A549 (cell line): ENCODE measurements at regions not wholly inside any gene's neighbourhood (a gene's known extent, or its start where the extent isn't known, plus 50 kb on each side); places are given as distances from the start of the nearest gene placed in this dataset.

Source experiments
- ATAC-seq, 2 experiments: fragments of 200-7000 bp in 1 of 2; fragments of >200 bp in 1 of 2; cut with Nextera tagmentation in 1 of 2; cut with Tn5 transposase in 1 of 2; 3 replicates each; pipeline versions ENCODE4 v1.8.0 to v1.9.1; 2018 to 2020; ENCODE audit warnings: mild to moderate bottlenecking in 1 of 2, moderate library complexity in 1 of 2
- CTCF ChIA-PET: fragments of 300-600 bp; sonication (Branson Sonifier 250); formaldehyde crosslinking; extraction: SDS; loops from one replicate; lab custom pipeline; 2021; ENCODE audit warnings: antibody characterized with exemption, inconsistent platforms; lab: Yijun Ruan, JAX
- POLR2A ChIA-PET: fragments of 350-600 bp; formaldehyde crosslinking; extraction: SDS; loops from one replicate; lab custom pipeline; 2021; ENCODE audit warnings: antibody characterized with exemption, inconsistent platforms; lab: Yijun Ruan, JAX
- DNase-seq, 2 experiments: peaks; one replicate each; pipeline versions ENCODE4 v3.0.0 to v3.0.0-alpha.2; 2011 to 2016; ENCODE audit warnings: low read depth in 1 of 2, low spot score in 1 of 2
- FAIRE-seq: peaks from 2 replicates; lab custom pipeline; 2011; peaks lifted over from hg19 to GRCh38; lab: Jason Lieb, UNC
- H3K27ac ChIP-seq, 2 experiments: fragments of >200 bp; sonication (Bioruptor Twin); formaldehyde crosslinking; 3 replicates each; pipeline ENCODE4 v1.5.1; 2016 to 2017
- H3K4me1 ChIP-seq: fragments of >200 bp; sonication (Bioruptor Twin); formaldehyde crosslinking; 3 replicates; pipeline ENCODE4 v1.6.1; 2016
- H3K4me2 ChIP-seq: fragments of >200 bp; sonication (Bioruptor Twin); formaldehyde crosslinking; 3 replicates; pipeline ENCODE4 v1.6.1; 2016
- H3K4me3 ChIP-seq: fragments of >200 bp; sonication (Bioruptor Twin); formaldehyde crosslinking; 3 replicates; pipeline ENCODE4 v1.5.1; 2016
- H3K9me3 ChIP-seq: fragments of >200 bp; sonication (Bioruptor Twin); formaldehyde crosslinking; 3 replicates; pipeline ENCODE4 v1.6.1; 2016
- BHLHE40 ChIP-seq: IDR thresholded peaks from 2 replicates; pipeline ENCODE4 v1.6.1; 2012; ENCODE audit warnings: low read depth, low read length, inconsistent platforms
- CHD4 ChIP-seq: fragments of 200-600 bp; sonication (generic); IDR thresholded peaks from 2 replicates; pipeline ENCODE4 v1.6.1; 2016; ENCODE audit warnings: antibody characterized with exemption, mild to moderate bottlenecking, borderline replicate concordance
- EP300 ChIP-seq, 2 experiments: fragments of >200 bp; sonication (Bioruptor Twin); formaldehyde crosslinking; IDR thresholded peaks; 2 replicates in 1 of 2; 3 replicates in 1 of 2; pipeline ENCODE4 v1.6.1; 2016 to 2017
- ESRRA ChIP-seq: fragments of 150-350 bp; IDR thresholded peaks from 2 replicates; pipeline ENCODE4 v1.6.1; 2014; ENCODE audit warnings: mild to moderate bottlenecking, low read length, borderline replicate concordance
- FOXS1 ChIP-seq: fragments of 250-450 bp; sonication (Bioruptor Pico); IDR thresholded peaks from 2 replicates; pipeline ENCODE4 v1.5.0; 2020; ENCODE audit warnings: mild to moderate bottlenecking, moderate library complexity
- HDAC2 ChIP-seq: fragments of 200-600 bp; sonication (generic); IDR thresholded peaks from 2 replicates; pipeline ENCODE4 v1.6.1; 2016
- HOXB13 ChIP-seq: fragments of 250-450 bp; sonication (Bioruptor Pico); IDR thresholded peaks from 2 replicates; pipeline ENCODE4 v1.5.0; 2020; ENCODE audit warnings: low read depth, mild to moderate bottlenecking, moderate library complexity
- HOXB5 ChIP-seq: fragments of 250-450 bp; sonication (Bioruptor Pico); IDR thresholded peaks from 2 replicates; pipeline ENCODE4 v1.5.0; 2020; ENCODE audit warnings: mild to moderate bottlenecking, moderate library complexity
- JUN ChIP-seq, 2 experiments: fragments of >200 bp; sonication (Bioruptor Twin); formaldehyde crosslinking; IDR thresholded peaks; 2 replicates in 1 of 2; 3 replicates in 1 of 2; pipeline ENCODE4 v1.6.1; 2016 to 2017
- KDM5A ChIP-seq: fragments of 200-600 bp; sonication (generic); IDR thresholded peaks from 2 replicates; pipeline ENCODE4 v1.6.1; 2016; ENCODE audit warnings: antibody characterized with exemption, mild to moderate bottlenecking
- MAFK ChIP-seq: fragments of 450-650 bp; IDR thresholded peaks from 2 replicates; pipeline ENCODE4 v1.6.1; 2014; ENCODE audit not compliant: partially characterized antibody
- MAZ ChIP-seq: fragments of 150-350 bp; IDR thresholded peaks from 2 replicates; pipeline ENCODE4 v1.6.1; 2014; ENCODE audit warnings: antibody characterized with exemption, low read depth, low read length, borderline replicate concordance
- MYC ChIP-seq: IDR thresholded peaks from 2 replicates; pipeline ENCODE4 v1.6.1; 2012; ENCODE audit warnings: mild to moderate bottlenecking, inconsistent platforms, low read length, improper control_type of control experiment, borderline replicate concordance
- NFE2L2 ChIP-seq: fragments of 150-350 bp; conservative IDR thresholded peaks from 2 replicates; pipeline ENCODE4 v1.6.1; 2014; ENCODE audit warnings: low read length
- NPAS2 ChIP-seq: fragments of 250-450 bp; sonication (Bioruptor Pico); IDR thresholded peaks from 2 replicates; pipeline ENCODE4 v1.8.0; 2022; ENCODE audit warnings: mild to moderate bottlenecking, moderate library complexity, borderline replicate concordance
- NR3C1 ChIP-seq: fragments of >200 bp; sonication (Bioruptor Twin); formaldehyde crosslinking; IDR thresholded peaks from 3 replicates; pipeline ENCODE4 v1.6.1; 2017
- PHF8 ChIP-seq: fragments of 200-600 bp; sonication (generic); IDR thresholded peaks from 2 replicates; pipeline ENCODE4 v1.6.1; 2016; ENCODE audit warnings: low read depth, mild to moderate bottlenecking, antibody characterized with exemption, moderate library complexity, borderline replicate concordance
- POLR2A ChIP-seq: IDR thresholded peaks from 2 replicates; pipeline ENCODE4 v1.6.1; 2012; ENCODE audit warnings: mild to moderate bottlenecking, low read length
- RCOR1 ChIP-seq: fragments of 150-350 bp; IDR thresholded peaks from 2 replicates; pipeline ENCODE4 v1.6.1; 2014; ENCODE audit warnings: antibody characterized with exemption, low read length, low read depth
- RFX5 ChIP-seq: fragments of 450-650 bp; IDR thresholded peaks from 2 replicates; pipeline ENCODE4 v1.7.1; 2014; ENCODE audit warnings: antibody characterized with exemption, mild to moderate bottlenecking, moderate library complexity
- RNF2 ChIP-seq: fragments of 200-600 bp; sonication (generic); IDR thresholded peaks from 2 replicates; pipeline ENCODE4 v1.6.1; 2016; ENCODE audit warnings: low read depth, mild to moderate bottlenecking, antibody characterized with exemption, moderate library complexity, borderline replicate concordance
- SMC3 ChIP-seq: fragments of >200 bp; sonication (Bioruptor Twin); formaldehyde crosslinking; IDR thresholded peaks from 3 replicates; pipeline ENCODE4 v1.6.1; 2018; ENCODE audit warnings: inconsistent platforms
- SREBF2 ChIP-seq: fragments of 450-650 bp; IDR thresholded peaks from 2 replicates; pipeline ENCODE4 v1.6.1; 2014; ENCODE audit warnings: mild to moderate bottlenecking, moderate library complexity
- TFCP2L1 ChIP-seq: fragments of 250-450 bp; sonication (Bioruptor Pico); IDR thresholded peaks from 2 replicates; pipeline ENCODE4 v1.5.0; 2021; ENCODE audit warnings: mild to moderate bottlenecking
- TP53 ChIP-seq: fragments of 250-450 bp; sonication (Bioruptor Pico); IDR thresholded peaks from 2 replicates; pipeline ENCODE4 v1.5.0; 2021; ENCODE audit warnings: mild to moderate bottlenecking, moderate library complexity
- ZC3H11A ChIP-seq: fragments of 450-650 bp; IDR thresholded peaks from 2 replicates; pipeline ENCODE4 v1.6.1; 2014; ENCODE audit warnings: antibody characterized with exemption, mild to moderate bottlenecking
- ZNF302 ChIP-seq: fragments of 250-450 bp; sonication (Bioruptor Pico); IDR thresholded peaks from 2 replicates; pipeline ENCODE4 v1.9.0; 2021; ENCODE audit warnings: inconsistent platforms, mild to moderate bottlenecking, moderate library complexity
- TF ChIP-seq, protein P1 (sequence below): fragments of >200 bp; sonication (Bioruptor Twin); formaldehyde crosslinking; IDR thresholded peaks from 3 replicates; pipeline ENCODE4 v1.6.1; 2016
- TF ChIP-seq, protein P2 (sequence below): IDR thresholded peaks from 2 replicates; pipeline ENCODE4 v1.6.1; 2012; ENCODE audit warnings: low read depth, borderline replicate concordance
- TF ChIP-seq, protein P3 (sequence below): fragments of 450-650 bp; IDR thresholded peaks from 2 replicates; pipeline ENCODE4 v1.6.1; 2014; ENCODE audit warnings: antibody characterized with exemption
- TF ChIP-seq, protein P4 (sequence below): fragments of 150-350 bp; IDR thresholded peaks from 2 replicates; pipeline ENCODE4 v1.6.1; 2014; ENCODE audit warnings: low read depth, mild to moderate bottlenecking, low read length
- TF ChIP-seq, protein P5 (sequence below): fragments of >200 bp; sonication (Bioruptor Twin); formaldehyde crosslinking; IDR thresholded peaks from 3 replicates; pipeline ENCODE4 v1.5.1; 2016

DNA sequence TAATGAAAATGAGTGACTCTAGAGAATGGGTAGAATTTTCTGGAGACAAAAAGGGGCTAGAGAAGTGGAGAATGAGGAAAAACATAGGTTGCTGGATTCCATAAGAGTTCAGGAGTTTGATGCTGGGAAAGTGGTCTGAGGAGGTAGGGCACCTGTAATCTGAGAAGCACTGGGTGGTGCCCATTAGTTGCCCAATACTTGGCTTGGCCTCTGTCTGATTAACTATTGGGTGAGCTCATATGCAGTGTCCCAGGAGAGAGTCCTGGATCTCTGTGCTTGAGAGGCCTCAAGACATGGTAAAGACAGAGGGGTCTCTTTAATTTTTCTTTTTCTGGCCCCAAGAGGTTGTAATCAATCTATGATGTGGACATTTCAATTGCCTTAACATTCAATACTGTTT is 390.1 kb downstream of the TDRD3 start:
- H3K4me3 ChIP-seq: no peak overlapping the region
- ATAC-seq (no peak), FAIRE-seq (no peak), DNase-seq (no peak)
- H3K4me1 ChIP-seq: no peaks in the 10 kb centered on the region
- POLR2A ChIA-PET: no interaction called here
- H3K9me3 ChIP-seq: no peaks in the 10 kb centered on the region
- H3K27ac ChIP-seq: no peak overlapping the region
- no peak overlapping the region for H3K4me2 ChIP-seq
- CTCF ChIA-PET: no interaction called here
- no peak for TF ChIP-seq MAFK
- TF ChIP-seq, protein P1, sequence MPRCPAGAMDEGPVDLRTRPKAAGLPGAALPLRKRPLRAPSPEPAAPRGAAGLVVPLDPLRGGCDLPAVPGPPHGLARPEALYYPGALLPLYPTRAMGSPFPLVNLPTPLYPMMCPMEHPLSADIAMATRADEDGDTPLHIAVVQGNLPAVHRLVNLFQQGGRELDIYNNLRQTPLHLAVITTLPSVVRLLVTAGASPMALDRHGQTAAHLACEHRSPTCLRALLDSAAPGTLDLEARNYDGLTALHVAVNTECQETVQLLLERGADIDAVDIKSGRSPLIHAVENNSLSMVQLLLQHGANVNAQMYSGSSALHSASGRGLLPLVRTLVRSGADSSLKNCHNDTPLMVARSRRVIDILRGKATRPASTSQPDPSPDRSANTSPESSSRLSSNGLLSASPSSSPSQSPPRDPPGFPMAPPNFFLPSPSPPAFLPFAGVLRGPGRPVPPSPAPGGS: no peak
- TF ChIP-seq, protein P2, sequence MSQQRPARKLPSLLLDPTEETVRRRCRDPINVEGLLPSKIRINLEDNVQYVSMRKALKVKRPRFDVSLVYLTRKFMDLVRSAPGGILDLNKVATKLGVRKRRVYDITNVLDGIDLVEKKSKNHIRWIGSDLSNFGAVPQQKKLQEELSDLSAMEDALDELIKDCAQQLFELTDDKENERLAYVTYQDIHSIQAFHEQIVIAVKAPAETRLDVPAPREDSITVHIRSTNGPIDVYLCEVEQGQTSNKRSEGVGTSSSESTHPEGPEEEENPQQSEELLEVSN: no peak
- no peak for TF ChIP-seq ZC3H11A
- no peak for TF ChIP-seq HOXB5 (CRISPR knock-in tag)
- no peak for TF ChIP-seq POLR2A
- no peak for TF ChIP-seq RFX5
- no peak for TF ChIP-seq MYC
- no peak for TF ChIP-seq HDAC2
- TF ChIP-seq RNF2: no peak
- TF ChIP-seq ZNF302: no peak
- no peak for TF ChIP-seq HOXB13
- TF ChIP-seq, protein P3, sequence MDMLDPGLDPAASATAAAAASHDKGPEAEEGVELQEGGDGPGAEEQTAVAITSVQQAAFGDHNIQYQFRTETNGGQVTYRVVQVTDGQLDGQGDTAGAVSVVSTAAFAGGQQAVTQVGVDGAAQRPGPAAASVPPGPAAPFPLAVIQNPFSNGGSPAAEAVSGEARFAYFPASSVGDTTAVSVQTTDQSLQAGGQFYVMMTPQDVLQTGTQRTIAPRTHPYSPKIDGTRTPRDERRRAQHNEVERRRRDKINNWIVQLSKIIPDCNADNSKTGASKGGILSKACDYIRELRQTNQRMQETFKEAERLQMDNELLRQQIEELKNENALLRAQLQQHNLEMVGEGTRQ: no peak
- no peak for TF ChIP-seq TFCP2L1 (CRISPR knock-in tag)
- TF ChIP-seq EP300 (IDR thresholded peaks at IDR 0.05): no peak
- no peak for TF ChIP-seq NFE2L2
- TF ChIP-seq CHD4: no peak

DNA sequence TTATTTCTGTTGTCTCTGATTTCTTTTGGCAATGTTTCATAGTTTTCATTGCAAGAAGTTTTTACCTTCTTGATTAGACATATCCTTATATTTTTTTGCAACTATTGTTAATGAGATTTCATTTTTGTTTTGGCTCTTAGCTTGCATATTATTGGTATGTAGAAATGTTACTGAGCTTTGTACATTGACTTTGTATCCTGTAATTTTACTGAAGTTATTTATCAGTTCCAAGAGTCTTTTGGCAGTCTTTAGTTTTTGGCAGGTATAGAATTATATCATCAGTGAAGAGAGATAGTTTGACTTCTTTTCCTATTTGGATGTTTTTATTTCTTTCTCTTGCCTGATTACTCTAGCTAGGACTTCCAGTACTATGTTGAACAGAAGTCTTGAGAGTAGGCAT is 375.7 kb downstream of the TDRD3 start:
- no peak overlapping the region for H3K4me3 ChIP-seq
- H3K4me1 ChIP-seq: no peaks in the 10 kb centered on the region
- ChIA-PET CTCF (no interaction called here), POLR2A (no interaction called here)
- FAIRE-seq (no peak), ATAC-seq (no peak), DNase-seq (no peak)
- TF ChIP-seq TFCP2L1 (CRISPR knock-in tag) (no peak), FOXS1 (CRISPR knock-in tag) (no peak), HDAC2 (no peak), ESRRA (no peak), PHF8 (no peak), NR3C1 (no peak), EP300 (IDR thresholded peaks at IDR 0.05) (no peak), SREBF2 (no peak), RCOR1 (no peak), NPAS2 (CRISPR knock-in tag) (no peak), BHLHE40 (no peak), KDM5A (no peak), CHD4 (no peak), SMC3 (no peak), TP53 (CRISPR knock-in tag) (no peak), JUN (IDR thresholded peaks at IDR 0.05) (no peak), MAZ (no peak)
- TF ChIP-seq, protein P4, sequence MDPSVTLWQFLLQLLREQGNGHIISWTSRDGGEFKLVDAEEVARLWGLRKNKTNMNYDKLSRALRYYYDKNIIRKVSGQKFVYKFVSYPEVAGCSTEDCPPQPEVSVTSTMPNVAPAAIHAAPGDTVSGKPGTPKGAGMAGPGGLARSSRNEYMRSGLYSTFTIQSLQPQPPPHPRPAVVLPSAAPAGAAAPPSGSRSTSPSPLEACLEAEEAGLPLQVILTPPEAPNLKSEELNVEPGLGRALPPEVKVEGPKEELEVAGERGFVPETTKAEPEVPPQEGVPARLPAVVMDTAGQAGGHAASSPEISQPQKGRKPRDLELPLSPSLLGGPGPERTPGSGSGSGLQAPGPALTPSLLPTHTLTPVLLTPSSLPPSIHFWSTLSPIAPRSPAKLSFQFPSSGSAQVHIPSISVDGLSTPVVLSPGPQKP: no peak
- TF ChIP-seq, protein P5, sequence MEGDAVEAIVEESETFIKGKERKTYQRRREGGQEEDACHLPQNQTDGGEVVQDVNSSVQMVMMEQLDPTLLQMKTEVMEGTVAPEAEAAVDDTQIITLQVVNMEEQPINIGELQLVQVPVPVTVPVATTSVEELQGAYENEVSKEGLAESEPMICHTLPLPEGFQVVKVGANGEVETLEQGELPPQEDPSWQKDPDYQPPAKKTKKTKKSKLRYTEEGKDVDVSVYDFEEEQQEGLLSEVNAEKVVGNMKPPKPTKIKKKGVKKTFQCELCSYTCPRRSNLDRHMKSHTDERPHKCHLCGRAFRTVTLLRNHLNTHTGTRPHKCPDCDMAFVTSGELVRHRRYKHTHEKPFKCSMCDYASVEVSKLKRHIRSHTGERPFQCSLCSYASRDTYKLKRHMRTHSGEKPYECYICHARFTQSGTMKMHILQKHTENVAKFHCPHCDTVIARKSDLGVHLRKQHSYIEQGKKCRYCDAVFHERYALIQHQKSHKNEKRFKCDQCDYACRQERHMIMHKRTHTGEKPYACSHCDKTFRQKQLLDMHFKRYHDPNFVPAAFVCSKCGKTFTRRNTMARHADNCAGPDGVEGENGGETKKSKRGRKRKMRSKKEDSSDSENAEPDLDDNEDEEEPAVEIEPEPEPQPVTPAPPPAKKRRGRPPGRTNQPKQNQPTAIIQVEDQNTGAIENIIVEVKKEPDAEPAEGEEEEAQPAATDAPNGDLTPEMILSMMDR: no peak
- no peaks in the 10 kb centered on the region for H3K9me3 ChIP-seq
- H3K27ac ChIP-seq: no peak overlapping the region
- no peak overlapping the region for H3K4me2 ChIP-seq
